IMR-90 (cell line): ENCODE measurements at regions not wholly inside any gene's neighbourhood (a gene's known extent, or its start where the extent isn't known, plus 50 kb on each side); places are given as distances from the start of the nearest gene placed in this dataset.

Experiments used
- ATAC-seq: fragments of 200-7000 bp; cut with Tn5 transposase; 2 replicates; pipeline ENCODE4 v1.9.1; 2020; ENCODE audit warnings: low read depth, mild to moderate bottlenecking, moderate library complexity
- BruUV-seq: library from RNA; stranded (reverse); fragments of 400-500 nt; replicated peaks from 2 replicates; lab custom pipeline; 2021; lab: Mats Ljungman, UMichigan
- CTCF ChIA-PET: fragments of 300-600 bp; formaldehyde crosslinking; extraction: SDS; loops from one replicate; lab custom pipeline; 2021; ENCODE audit warnings: antibody characterized with exemption; lab: Yijun Ruan, JAX
- POLR2A ChIA-PET: fragments of 300-600 bp; sonication (Branson Sonifier 250); formaldehyde crosslinking; loops from one replicate; lab custom pipeline; 2022; ENCODE audit warnings: antibody characterized with exemption; ENCODE audit not compliant: unreplicated experiment; lab: Charles Lee
- DNase-seq: peaks from one replicate; pipeline ENCODE4 v3.0.0; 2013
- H2AFZ ChIP-seq: replicated peaks from 2 replicates; pipeline ENCODE3; 2013; ENCODE audit warnings: low read length, mild to moderate bottlenecking; ENCODE audit not compliant: poor library complexity
- H2AK5ac ChIP-seq: 2 replicates; pipeline ENCODE4 v1.6.1; 2013; ENCODE audit warnings: low read depth, low read length, inconsistent platforms
- H2AK9ac ChIP-seq: replicated peaks from 2 replicates; pipeline ENCODE3; 2013; ENCODE audit warnings: mild to moderate bottlenecking, low read depth, low read length, moderate library complexity; ENCODE audit not compliant: poor library complexity
- H2BK120ac ChIP-seq: 2 replicates; pipeline ENCODE4 v1.6.1; 2013; ENCODE audit warnings: low read depth, low read length, inconsistent platforms
- H2BK15ac ChIP-seq: 3 replicates; pipeline ENCODE4 v1.6.1; 2013; ENCODE audit warnings: low read depth, low read length, inconsistent platforms
- H2BK20ac ChIP-seq: 2 replicates; pipeline ENCODE4 v1.6.1; 2013; ENCODE audit warnings: low read depth, mild to moderate bottlenecking, inconsistent platforms, low read length, moderate library complexity
- H2BK5ac ChIP-seq: 2 replicates; pipeline ENCODE4 v1.6.1; 2013; ENCODE audit warnings: mild to moderate bottlenecking, low read depth, low read length, inconsistent platforms; ENCODE audit not compliant: poor library complexity, severe bottlenecking
- H3K14ac ChIP-seq: replicated peaks from 2 replicates; pipeline ENCODE4 v1.6.1; 2013; ENCODE audit warnings: low read depth, low read length, inconsistent platforms
- H3K18ac ChIP-seq: 2 replicates; pipeline ENCODE4 v1.6.1; 2013; ENCODE audit warnings: low read depth, low read length, control low read depth
- H3K23ac ChIP-seq: 2 replicates; pipeline ENCODE4 v1.6.1; 2013; ENCODE audit warnings: low read depth, low read length, inconsistent platforms
- H3K27ac ChIP-seq: 2 replicates; pipeline ENCODE4 v1.5.1; 2013; ENCODE audit warnings: mild to moderate bottlenecking, control low read depth, low read length; ENCODE audit not compliant: insufficient read depth
- H3K27me3 ChIP-seq: 2 replicates; pipeline ENCODE4 v1.6.1; 2013; ENCODE audit warnings: low read length; ENCODE audit not compliant: control insufficient read depth, insufficient read depth
- H3K36me3 ChIP-seq: 2 replicates; pipeline ENCODE4 v1.6.1; 2013; ENCODE audit warnings: low read length, mixed read lengths; ENCODE audit not compliant: control insufficient read depth, insufficient read depth
- H3K4ac ChIP-seq: 2 replicates; pipeline ENCODE4 v1.6.1; 2013; ENCODE audit warnings: low read depth, low read length, inconsistent platforms
- H3K4me1 ChIP-seq: 2 replicates; pipeline ENCODE4 v1.6.1; 2013; ENCODE audit warnings: low read length, mixed read lengths; ENCODE audit not compliant: control insufficient read depth, insufficient read depth
- H3K4me2 ChIP-seq: 2 replicates; pipeline ENCODE4 v1.6.1; 2013; ENCODE audit warnings: low read depth, mild to moderate bottlenecking, control low read depth, low read length, moderate library complexity
- H3K4me3 ChIP-seq: 2 replicates; pipeline ENCODE4 v1.5.1; 2013; ENCODE audit warnings: low read depth, mild to moderate bottlenecking, control low read depth, low read length, moderate library complexity; ENCODE audit not compliant: insufficient read depth
- H3K56ac ChIP-seq: 2 replicates; pipeline ENCODE4 v1.6.1; 2013; ENCODE audit warnings: low read length, inconsistent platforms; ENCODE audit not compliant: insufficient read depth; ENCODE audit errors: extremely low read depth
- H3K79me1 ChIP-seq, 2 experiments: 2 replicates each; pipeline ENCODE4 v1.6.1; 2013; ENCODE audit warnings: low read length in 2 of 2, inconsistent platforms in 1 of 2, low read depth in 1 of 2
- H3K9ac ChIP-seq: 2 replicates; pipeline ENCODE4 v1.6.1; 2013; ENCODE audit warnings: low read depth, low read length, control low read depth
- H3K9me1 ChIP-seq: 2 replicates; pipeline ENCODE4 v1.6.1; 2013; ENCODE audit warnings: low read length, inconsistent platforms; ENCODE audit not compliant: insufficient read depth
- H3K9me3 ChIP-seq: 2 replicates; pipeline ENCODE4 v1.6.1; 2013; ENCODE audit warnings: low read length; ENCODE audit not compliant: control insufficient read depth, insufficient read depth
- H4K20me1 ChIP-seq: 2 replicates; pipeline ENCODE4 v1.6.1; 2013; ENCODE audit warnings: low read length, inconsistent platforms; ENCODE audit not compliant: insufficient read depth
- H4K5ac ChIP-seq: 2 replicates; pipeline ENCODE4 v1.6.1; 2013; ENCODE audit warnings: mild to moderate bottlenecking, low read depth, low read length, control low read depth
- H4K8ac ChIP-seq, 2 experiments: 2 replicates each; pipeline ENCODE4 v1.6.1; 2013; ENCODE audit warnings: low read depth in 2 of 2, low read length in 2 of 2, control low read depth in 1 of 2, inconsistent platforms in 1 of 2
- H4K91ac ChIP-seq: 2 replicates; pipeline ENCODE4 v1.6.1; 2013; ENCODE audit warnings: low read depth, low read length, inconsistent platforms; ENCODE audit not compliant: insufficient read depth
- BHLHE40 ChIP-seq: fragments of 150-350 bp; IDR thresholded peaks from 2 replicates; pipeline ENCODE4 v1.6.1; 2016; ENCODE audit warnings: mild to moderate bottlenecking, low read depth, low read length
- CEBPB ChIP-seq: IDR thresholded peaks from 2 replicates; pipeline ENCODE4 v1.6.1; 2012; ENCODE audit warnings: low read depth, low read length, improper control_type of control experiment
- CHD1 ChIP-seq: IDR thresholded peaks from 2 replicates; pipeline ENCODE4 v1.6.1; 2012; ENCODE audit warnings: low read depth, low read length, improper control_type of control experiment
- CTCF ChIP-seq: conservative IDR thresholded peaks from 2 replicates; pipeline ENCODE4 v1.5.1; 2012; ENCODE audit warnings: mild to moderate bottlenecking, low read depth, low read length, improper control_type of control experiment
- FOS ChIP-seq: fragments of 150-350 bp; IDR thresholded peaks from 2 replicates; pipeline ENCODE4 v1.6.1; 2016; ENCODE audit warnings: low read depth, low read length
- MAFK ChIP-seq: IDR thresholded peaks from 2 replicates; pipeline ENCODE4 v1.6.1; 2012; ENCODE audit warnings: low read depth, low read length, improper control_type of control experiment
- MAZ ChIP-seq: IDR thresholded peaks from 2 replicates; pipeline ENCODE4 v1.6.1; 2012; ENCODE audit warnings: low read depth, mild to moderate bottlenecking, low read length, improper control_type of control experiment, moderate library complexity, borderline replicate concordance
- MXI1 ChIP-seq: IDR thresholded peaks from 2 replicates; pipeline ENCODE4 v1.6.1; 2012; ENCODE audit warnings: low read depth, mild to moderate bottlenecking, low read length, moderate library complexity, borderline replicate concordance
- NFE2L2 ChIP-seq: fragments of 150-350 bp; IDR thresholded peaks from 2 replicates; pipeline ENCODE4 v1.6.1; 2016; ENCODE audit warnings: low read depth, mild to moderate bottlenecking, low read length
- POLR2A ChIP-seq: IDR thresholded peaks from 2 replicates; pipeline ENCODE4 v1.6.1; 2012; ENCODE audit warnings: mild to moderate bottlenecking, low read depth, low read length
- RAD21 ChIP-seq: IDR thresholded peaks from 2 replicates; pipeline ENCODE4 v1.6.1; 2012; ENCODE audit warnings: low read length, improper control_type of control experiment
- RCOR1 ChIP-seq: IDR thresholded peaks from 2 replicates; pipeline ENCODE4 v1.6.1; 2012; ENCODE audit warnings: mild to moderate bottlenecking, low read length, improper control_type of control experiment; ENCODE audit not compliant: insufficient replicate concordance
- RFX5 ChIP-seq: IDR thresholded peaks from 2 replicates; pipeline ENCODE4 v1.8.0; 2012; ENCODE audit warnings: low read depth, mild to moderate bottlenecking, low read length, moderate library complexity
- SMC3 ChIP-seq: fragments of 150-350 bp; IDR thresholded peaks from 2 replicates; pipeline ENCODE4 v1.6.1; 2016; ENCODE audit warnings: low read depth, mild to moderate bottlenecking, antibody characterized with exemption, low read length, moderate library complexity
- WGBS, 2 experiments: methylation state at CpG; one replicate each; pipeline versions ENCODE4 v1.1.5 to v1.1.7; 2013; ENCODE audit warnings: missing lambda C conversion rate in 2 of 2; ENCODE audit not compliant: insufficient read length in 1 of 2; ENCODE audit errors: extremely low coverage in 2 of 2; 5-methylcytosine and 5-hydroxymethylcytosine counted together
- dilution Hi-C: fragments of 300-500 bp; cut with HindIII; formaldehyde crosslinking; loops from one replicate; pipeline ENCODE4 v1.14.3; 2018; ENCODE audit warnings: low sequenced_read_pairs; ENCODE audit not compliant: unreplicated experiment
- in situ Hi-C: fragments of 300-500 bp; cut with MboI; formaldehyde crosslinking; loops from 3 replicates; pipeline ENCODE4 v1.14.3; 2019; ENCODE audit warnings: low sequenced_read_pairs, inconsistent platforms, mixed read lengths
- intact Hi-C: fragments of 100-400 bp; cut with micrococcal nuclease; formaldehyde crosslinking; loops from 2 replicates; pipeline ENCODE4 v1.10.0; 2022
- TF ChIP-seq, protein P1 (sequence below): fragments of 150-350 bp; IDR thresholded peaks from 2 replicates; pipeline ENCODE4 v1.6.1; 2016; ENCODE audit warnings: low read depth, mild to moderate bottlenecking, low read length, moderate library complexity, borderline replicate concordance
- TF ChIP-seq, protein P2 (sequence below): fragments of 150-350 bp; IDR thresholded peaks from 2 replicates; pipeline ENCODE4 v1.6.1; 2017; ENCODE audit warnings: mild to moderate bottlenecking, antibody characterized with exemption, low read length, low read depth

GRCh38 chr6:135748189-135748588 lies 103.3 kb upstream of the PDE7B start:
- Histone ChIP-seq H3K4me1 (no peaks in the 10 kb centered on the region), H2AK9ac (no peak overlapping the region), H3K4ac (no peak overlapping the region), H3K9ac (no peak overlapping the region), H2AK5ac (no peak overlapping the region), H3K14ac (no peak overlapping the region), H4K20me1 (no peaks in the 10 kb centered on the region), H3K18ac (no peak overlapping the region), H3K9me1 (no peaks in the 10 kb centered on the region), H3K4me3 (no peak overlapping the region), H2BK20ac (no peak overlapping the region), H3K9me3 (no peaks in the 10 kb centered on the region), H2BK5ac (no peak overlapping the region), H4K5ac (no peak overlapping the region), H3K27me3 (no peaks in the 10 kb centered on the region), H3K23ac (no peak overlapping the region), H3K27ac (no peak overlapping the region), H2BK15ac (no peak overlapping the region), H3K56ac (no peak overlapping the region), H4K91ac (no peak overlapping the region), H3K36me3 (no peaks in the 10 kb centered on the region), H2AFZ (no peak overlapping the region), H4K8ac (no peak overlapping the region), H3K79me1 (no peaks in the 10 kb centered on the region), H3K4me2 (no peak overlapping the region), H2BK120ac (no peak overlapping the region)
- dilution Hi-C loops: no loop called here
- intact Hi-C loops: no loop called here
- ChIA-PET POLR2A (no interaction called here), CTCF (no interaction called here)
- no CpG with 5 or more reads among the region's 3 CpGs for WGBS, 2 experiments
- ATAC-seq: no peak
- BruUV-seq: no TSS peak
- TF ChIP-seq RAD21 (no peak), CEBPB (no peak), MXI1 (no peak), NFE2L2 (no peak), RFX5 (no peak), POLR2A (no peak), SMC3 (no peak), CTCF (no peak), MAZ (no peak), BHLHE40 (no peak), FOS (no peak), RCOR1 (no peak), CHD1 (no peak), MAFK (no peak)
- TF ChIP-seq, protein P1, sequence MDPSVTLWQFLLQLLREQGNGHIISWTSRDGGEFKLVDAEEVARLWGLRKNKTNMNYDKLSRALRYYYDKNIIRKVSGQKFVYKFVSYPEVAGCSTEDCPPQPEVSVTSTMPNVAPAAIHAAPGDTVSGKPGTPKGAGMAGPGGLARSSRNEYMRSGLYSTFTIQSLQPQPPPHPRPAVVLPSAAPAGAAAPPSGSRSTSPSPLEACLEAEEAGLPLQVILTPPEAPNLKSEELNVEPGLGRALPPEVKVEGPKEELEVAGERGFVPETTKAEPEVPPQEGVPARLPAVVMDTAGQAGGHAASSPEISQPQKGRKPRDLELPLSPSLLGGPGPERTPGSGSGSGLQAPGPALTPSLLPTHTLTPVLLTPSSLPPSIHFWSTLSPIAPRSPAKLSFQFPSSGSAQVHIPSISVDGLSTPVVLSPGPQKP: no peak
- TF ChIP-seq, protein P2, sequence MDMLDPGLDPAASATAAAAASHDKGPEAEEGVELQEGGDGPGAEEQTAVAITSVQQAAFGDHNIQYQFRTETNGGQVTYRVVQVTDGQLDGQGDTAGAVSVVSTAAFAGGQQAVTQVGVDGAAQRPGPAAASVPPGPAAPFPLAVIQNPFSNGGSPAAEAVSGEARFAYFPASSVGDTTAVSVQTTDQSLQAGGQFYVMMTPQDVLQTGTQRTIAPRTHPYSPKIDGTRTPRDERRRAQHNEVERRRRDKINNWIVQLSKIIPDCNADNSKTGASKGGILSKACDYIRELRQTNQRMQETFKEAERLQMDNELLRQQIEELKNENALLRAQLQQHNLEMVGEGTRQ: no peak
- in situ Hi-C loops: no loop called here
- DNase-seq: no peak
